ENCODE measurements at regions not wholly inside any gene's neighbourhood (a gene's known extent, or its start where the extent isn't known, plus 50 kb on each side); places are given as distances from the start of the nearest gene placed in this dataset.

GRCh38 chr13:94914895-94915294 lies 202.6 kb upstream of the SOX21 start:
- H3K4me3 ChIP-seq (ENCODE audit: low read depth, low read length) = no peak overlapping the region
- DNase-seq (ENCODE audit: low read depth) = no peak
- TF ChIP-seq, protein P1, sequence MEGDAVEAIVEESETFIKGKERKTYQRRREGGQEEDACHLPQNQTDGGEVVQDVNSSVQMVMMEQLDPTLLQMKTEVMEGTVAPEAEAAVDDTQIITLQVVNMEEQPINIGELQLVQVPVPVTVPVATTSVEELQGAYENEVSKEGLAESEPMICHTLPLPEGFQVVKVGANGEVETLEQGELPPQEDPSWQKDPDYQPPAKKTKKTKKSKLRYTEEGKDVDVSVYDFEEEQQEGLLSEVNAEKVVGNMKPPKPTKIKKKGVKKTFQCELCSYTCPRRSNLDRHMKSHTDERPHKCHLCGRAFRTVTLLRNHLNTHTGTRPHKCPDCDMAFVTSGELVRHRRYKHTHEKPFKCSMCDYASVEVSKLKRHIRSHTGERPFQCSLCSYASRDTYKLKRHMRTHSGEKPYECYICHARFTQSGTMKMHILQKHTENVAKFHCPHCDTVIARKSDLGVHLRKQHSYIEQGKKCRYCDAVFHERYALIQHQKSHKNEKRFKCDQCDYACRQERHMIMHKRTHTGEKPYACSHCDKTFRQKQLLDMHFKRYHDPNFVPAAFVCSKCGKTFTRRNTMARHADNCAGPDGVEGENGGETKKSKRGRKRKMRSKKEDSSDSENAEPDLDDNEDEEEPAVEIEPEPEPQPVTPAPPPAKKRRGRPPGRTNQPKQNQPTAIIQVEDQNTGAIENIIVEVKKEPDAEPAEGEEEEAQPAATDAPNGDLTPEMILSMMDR (IDR thresholded peaks at IDR 0.05; ENCODE audit: insufficient read depth, low read length) = no peak

- TF ChIP-seq, protein P1 (IDR thresholded peaks at IDR 0.05; ENCODE audit: insufficient read depth, low read length) = no peak
- no peak overlapping the region for H3K4me3 ChIP-seq (ENCODE audit: low read depth, low read length)
- no peak for DNase-seq (ENCODE audit: low read depth)
Measured at GRCh38 chr13:94906605-94907004, 194.3 kb upstream of the SOX21 start.

- TF ChIP-seq, protein P1 (IDR thresholded peaks at IDR 0.05; ENCODE audit: insufficient read depth, low read length) = no peak
- H3K4me3 ChIP-seq (ENCODE audit: low read depth, low read length) = no peak overlapping the region
- DNase-seq (ENCODE audit: low read depth) = no peak
Measured at GRCh38 chr13:94902722-94903407, 190.5 kb upstream of the SOX21 start.

DNA sequence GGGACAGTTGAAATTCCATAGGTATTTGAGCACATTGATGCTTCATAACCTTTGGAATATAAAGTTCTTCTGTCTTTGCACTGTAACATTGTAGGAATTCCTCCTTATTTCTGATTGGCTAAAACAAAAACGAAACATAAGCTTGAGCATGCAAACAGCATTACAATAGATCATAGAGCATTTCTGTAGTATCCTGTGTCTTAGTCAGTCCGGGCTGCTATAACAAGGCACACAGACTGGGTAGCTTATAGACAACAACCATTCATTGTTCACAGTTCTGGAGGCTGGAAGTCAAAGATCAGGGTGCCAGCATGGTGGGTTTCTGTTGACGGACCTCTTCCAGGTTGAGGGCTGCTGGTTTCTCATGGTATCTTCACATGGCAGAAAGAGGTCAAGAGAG lies 188.7 kb upstream of the SOX21 start:
- DNase-seq (ENCODE audit: low read depth) = no peak
- TF ChIP-seq, protein P1 (IDR thresholded peaks at IDR 0.05; ENCODE audit: insufficient read depth, low read length) = no peak
- H3K4me3 ChIP-seq (ENCODE audit: low read depth, low read length) = no peak overlapping the region

- no peak overlapping the region for H3K4me3 ChIP-seq (ENCODE audit: low read depth, low read length)
- TF ChIP-seq, protein P1 (IDR thresholded peaks at IDR 0.05; ENCODE audit: insufficient read depth, low read length) = no peak
- DNase-seq (ENCODE audit: low read depth) = no peak
Measured at GRCh38 chr13:94896719-94897317, 184.5 kb upstream of the SOX21 start.

DNA sequence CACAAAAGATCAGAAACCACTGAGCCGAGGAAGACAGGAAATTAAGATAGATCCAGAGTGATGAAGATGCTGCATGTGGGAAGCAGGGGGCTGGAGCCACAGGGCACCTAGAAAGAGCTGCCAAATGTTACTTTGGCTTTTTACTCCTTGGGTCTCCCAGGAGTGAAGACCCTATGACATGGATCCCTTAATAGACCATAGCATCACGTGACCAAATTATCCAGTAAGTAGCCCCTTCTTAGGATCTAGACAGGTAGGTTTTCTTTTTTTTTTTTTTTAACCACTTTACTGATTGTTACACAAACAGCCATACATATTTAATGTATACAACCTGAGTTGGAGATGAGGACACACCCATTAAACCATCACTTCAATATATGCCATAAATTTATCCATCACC lies 183.9 kb upstream of the SOX21 start:
- H3K4me3 ChIP-seq (ENCODE audit: low read depth, low read length) = no peak overlapping the region

More for the DNA sequence above, 183.9 kb upstream of the SOX21 start:
- TF ChIP-seq, protein P1 (IDR thresholded peaks at IDR 0.05; ENCODE audit: insufficient read depth, low read length) = no peak
- no peak for DNase-seq (ENCODE audit: low read depth)
